OCI-LY7 (cell line): ENCODE measurements at regions not wholly inside any gene's neighbourhood (a gene's known extent, or its start where the extent isn't known, plus 50 kb on each side); places are given as distances from the start of the nearest gene placed in this dataset.

Source experiments
- EZH2phosphoT487 ChIP-seq: fragments of 200-600 bp; sonication (generic); IDR thresholded peaks from 2 replicates; pipeline ENCODE4 v1.6.1; 2018; ENCODE audit warnings: low read depth, borderline replicate concordance, mild to moderate bottlenecking, mixed run types, antibody characterized with exemption, low read length, moderate library complexity, mixed read lengths
- TF ChIP-seq, protein P1 (sequence below): fragments of 200-600 bp; sonication (generic); conservative IDR thresholded peaks from 2 replicates; pipeline ENCODE4 v1.5.1; 2014; ENCODE audit warnings: mild to moderate bottlenecking, antibody characterized with exemption, low read length, moderate library complexity, mixed read lengths

DNA sequence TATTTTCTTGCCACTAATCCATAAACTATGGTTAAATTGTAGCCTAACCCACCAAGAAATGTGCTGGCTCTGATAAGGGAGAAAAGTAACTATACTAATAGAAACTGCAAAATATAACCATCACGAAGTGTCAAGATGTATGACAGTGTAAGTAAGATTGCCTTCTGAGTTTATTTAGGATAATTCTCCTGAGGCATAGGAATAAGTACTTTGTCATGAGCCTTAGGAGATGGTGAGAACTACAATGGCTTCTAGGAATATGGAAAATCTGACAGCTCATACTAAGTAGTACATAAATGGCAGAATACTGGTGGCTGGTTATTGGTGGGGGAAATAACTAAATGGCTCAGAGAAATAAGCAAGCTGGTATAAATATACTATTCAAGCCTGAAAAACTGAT lies 543.9 kb downstream of the PRR16 start:
- TF ChIP-seq, protein P1, sequence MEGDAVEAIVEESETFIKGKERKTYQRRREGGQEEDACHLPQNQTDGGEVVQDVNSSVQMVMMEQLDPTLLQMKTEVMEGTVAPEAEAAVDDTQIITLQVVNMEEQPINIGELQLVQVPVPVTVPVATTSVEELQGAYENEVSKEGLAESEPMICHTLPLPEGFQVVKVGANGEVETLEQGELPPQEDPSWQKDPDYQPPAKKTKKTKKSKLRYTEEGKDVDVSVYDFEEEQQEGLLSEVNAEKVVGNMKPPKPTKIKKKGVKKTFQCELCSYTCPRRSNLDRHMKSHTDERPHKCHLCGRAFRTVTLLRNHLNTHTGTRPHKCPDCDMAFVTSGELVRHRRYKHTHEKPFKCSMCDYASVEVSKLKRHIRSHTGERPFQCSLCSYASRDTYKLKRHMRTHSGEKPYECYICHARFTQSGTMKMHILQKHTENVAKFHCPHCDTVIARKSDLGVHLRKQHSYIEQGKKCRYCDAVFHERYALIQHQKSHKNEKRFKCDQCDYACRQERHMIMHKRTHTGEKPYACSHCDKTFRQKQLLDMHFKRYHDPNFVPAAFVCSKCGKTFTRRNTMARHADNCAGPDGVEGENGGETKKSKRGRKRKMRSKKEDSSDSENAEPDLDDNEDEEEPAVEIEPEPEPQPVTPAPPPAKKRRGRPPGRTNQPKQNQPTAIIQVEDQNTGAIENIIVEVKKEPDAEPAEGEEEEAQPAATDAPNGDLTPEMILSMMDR = no peak
- no peak for TF ChIP-seq EZH2phosphoT487
